ENCODE measurements at regions not wholly inside any gene's neighbourhood (a gene's known extent, or its start where the extent isn't known, plus 50 kb on each side); places are given as distances from the start of the nearest gene placed in this dataset.

DNA sequence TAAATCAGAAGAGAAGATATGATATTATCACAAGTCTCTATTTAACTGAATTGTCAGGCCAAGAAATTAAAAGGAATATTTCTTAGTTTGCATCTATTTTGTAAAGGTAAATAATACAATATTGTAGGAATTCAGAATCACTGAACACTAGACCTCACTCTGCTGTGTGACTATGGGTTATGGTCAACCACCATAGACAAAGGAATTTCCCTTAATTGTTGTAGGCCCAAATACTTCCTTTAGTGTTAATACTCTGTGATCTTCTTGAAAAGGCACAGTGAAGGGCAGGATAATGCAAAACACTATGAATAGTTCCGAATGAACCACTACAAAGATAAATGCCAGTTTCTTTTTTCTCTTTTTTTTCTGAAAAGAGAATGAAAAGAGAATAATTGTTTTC, 162.3 kb downstream of the TUSC7 start:
- TF ChIP-seq, protein P1, sequence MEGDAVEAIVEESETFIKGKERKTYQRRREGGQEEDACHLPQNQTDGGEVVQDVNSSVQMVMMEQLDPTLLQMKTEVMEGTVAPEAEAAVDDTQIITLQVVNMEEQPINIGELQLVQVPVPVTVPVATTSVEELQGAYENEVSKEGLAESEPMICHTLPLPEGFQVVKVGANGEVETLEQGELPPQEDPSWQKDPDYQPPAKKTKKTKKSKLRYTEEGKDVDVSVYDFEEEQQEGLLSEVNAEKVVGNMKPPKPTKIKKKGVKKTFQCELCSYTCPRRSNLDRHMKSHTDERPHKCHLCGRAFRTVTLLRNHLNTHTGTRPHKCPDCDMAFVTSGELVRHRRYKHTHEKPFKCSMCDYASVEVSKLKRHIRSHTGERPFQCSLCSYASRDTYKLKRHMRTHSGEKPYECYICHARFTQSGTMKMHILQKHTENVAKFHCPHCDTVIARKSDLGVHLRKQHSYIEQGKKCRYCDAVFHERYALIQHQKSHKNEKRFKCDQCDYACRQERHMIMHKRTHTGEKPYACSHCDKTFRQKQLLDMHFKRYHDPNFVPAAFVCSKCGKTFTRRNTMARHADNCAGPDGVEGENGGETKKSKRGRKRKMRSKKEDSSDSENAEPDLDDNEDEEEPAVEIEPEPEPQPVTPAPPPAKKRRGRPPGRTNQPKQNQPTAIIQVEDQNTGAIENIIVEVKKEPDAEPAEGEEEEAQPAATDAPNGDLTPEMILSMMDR (IDR thresholded peaks at IDR 0.05; ENCODE audit: control extremely low read depth, extremely low read depth), result no peak
- Histone ChIP-seq H3K4me1 (ENCODE audit: control insufficient read depth in 5 of 5, insufficient read depth in 5 of 5, low read length in 5 of 5) (peaks cover 0 to 3% (median 0%) of the 10 kb centered on the region in 5 donors), H3K9me3 (ENCODE audit: control insufficient read depth in 4 of 4, insufficient read depth in 3 of 4, low read length in 3 of 4) (no peaks in the 10 kb centered on the region), H3K27ac (ENCODE audit: low read depth in 1 of 2, low read length in 1 of 2) (no peak overlapping the region), H3K36me3 (ENCODE audit: control insufficient read depth in 4 of 4, insufficient read depth in 4 of 4, low read length in 4 of 4) (no peaks in the 10 kb centered on the region), H3K27me3 (ENCODE audit: control insufficient read depth in 3 of 3, insufficient read depth in 3 of 3, low read length in 2 of 3) (no peaks in the 10 kb centered on the region), H3K9ac (ENCODE audit: insufficient read depth in 1 of 2, low read length in 2 of 2) (no peak overlapping the region), H3K4me3 (no peak overlapping the region)
- ATAC-seq (ENCODE audit: insufficient read depth, low FRiP score) (no peak), DNase-seq (no peak)
- 71 to 74% methylated on average over 1 of the region's 1 CpG for WGBS, 2 donors

DNA sequence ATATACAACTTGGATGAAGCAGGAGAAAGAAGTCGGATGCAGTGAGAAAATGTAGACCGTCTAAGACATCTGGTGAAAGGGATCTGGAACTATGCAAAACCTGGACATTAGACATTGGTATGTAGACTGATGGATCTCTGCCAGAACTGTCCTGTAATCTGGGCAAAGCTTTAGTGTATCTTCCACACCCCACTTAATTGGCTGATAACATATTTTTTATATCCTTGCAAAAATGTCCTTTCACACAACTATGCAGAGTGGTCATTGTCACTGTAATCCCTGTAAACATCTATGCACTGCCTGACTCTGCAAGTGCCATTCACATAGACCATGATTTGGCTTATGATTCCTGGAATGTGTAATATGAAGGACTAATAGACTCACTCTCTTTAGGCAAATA, 163.1 kb downstream of the TUSC7 start:
- H3K4me3 ChIP-seq, result no peak overlapping the region
- no peak overlapping the region for H3K27ac ChIP-seq (ENCODE audit: low read depth in 1 of 2, low read length in 1 of 2)
- no peaks in the 10 kb centered on the region for H3K27me3 ChIP-seq (ENCODE audit: control insufficient read depth in 3 of 3, insufficient read depth in 3 of 3, low read length in 2 of 3)
- TF ChIP-seq, protein P1 (IDR thresholded peaks at IDR 0.05; ENCODE audit: control extremely low read depth, extremely low read depth), result no peak
- H3K4me1 ChIP-seq (ENCODE audit: control insufficient read depth in 5 of 5, insufficient read depth in 5 of 5, low read length in 5 of 5), result peaks cover 0 to 3% (median 0%) of the 10 kb centered on the region in 5 donors
- no peaks in the 10 kb centered on the region for H3K36me3 ChIP-seq (ENCODE audit: control insufficient read depth in 4 of 4, insufficient read depth in 4 of 4, low read length in 4 of 4)
- H3K9ac ChIP-seq (ENCODE audit: insufficient read depth in 1 of 2, low read length in 2 of 2), result no peak overlapping the region
- DNase-seq (peak in 2 of 3 donors; percentile 31 to 56), ATAC-seq (ENCODE audit: insufficient read depth, low FRiP score) (no peak)
- 70 to 89% methylated on average over 2 of the region's 2 CpGs for WGBS, 2 donors
- H3K9me3 ChIP-seq (ENCODE audit: control insufficient read depth in 4 of 4, insufficient read depth in 3 of 4, low read length in 3 of 4), result peaks cover 0 to under 1% (median 0%) of the 10 kb centered on the region in 4 donors

DNA sequence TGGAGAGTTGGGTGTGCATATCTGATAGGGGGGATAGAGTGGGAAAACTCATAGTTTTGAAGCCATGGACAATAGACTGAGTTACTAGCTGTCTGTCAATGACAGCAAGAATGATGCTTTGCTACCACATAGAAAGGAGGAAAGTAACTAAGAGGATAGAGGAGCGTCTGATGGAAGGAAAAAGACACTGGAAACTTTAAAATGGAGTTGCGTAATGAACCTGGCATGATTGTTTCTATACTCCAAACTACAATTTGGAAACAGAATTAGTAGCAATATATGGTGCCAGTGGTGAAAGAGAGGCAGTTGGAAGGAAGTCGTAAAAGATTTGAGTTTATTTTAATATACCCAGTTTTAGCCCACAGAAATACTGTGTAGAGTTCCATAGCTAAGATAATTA, 163.6 kb downstream of the TUSC7 start:
- no peak overlapping the region for H3K9ac ChIP-seq (ENCODE audit: insufficient read depth in 1 of 2, low read length in 2 of 2)
- peaks cover 0 to 3% (median 0%) of the 10 kb centered on the region in 5 donors for H3K4me1 ChIP-seq (ENCODE audit: control insufficient read depth in 5 of 5, insufficient read depth in 5 of 5, low read length in 5 of 5)
- peaks cover 0 to 2% (median 0%) of the 10 kb centered on the region in 4 donors for H3K9me3 ChIP-seq (ENCODE audit: control insufficient read depth in 4 of 4, insufficient read depth in 3 of 4, low read length in 3 of 4)
- no peak overlapping the region for H3K4me3 ChIP-seq
- WGBS, 2 donors, result 80 to 83% methylated on average over 3 of the region's 3 CpGs
- no peak for ATAC-seq (ENCODE audit: insufficient read depth, low FRiP score)
- no peak overlapping the region for H3K27ac ChIP-seq (ENCODE audit: low read depth in 1 of 2, low read length in 1 of 2)
- no peaks in the 10 kb centered on the region for H3K27me3 ChIP-seq (ENCODE audit: control insufficient read depth in 3 of 3, insufficient read depth in 3 of 3, low read length in 2 of 3)
- DNase-seq, result peak in 2 of 3 donors; percentile 24 to 34
- no peaks in the 10 kb centered on the region for H3K36me3 ChIP-seq (ENCODE audit: control insufficient read depth in 4 of 4, insufficient read depth in 4 of 4, low read length in 4 of 4)
- TF ChIP-seq, protein P1 (IDR thresholded peaks at IDR 0.05; ENCODE audit: control extremely low read depth, extremely low read depth), result no peak

DNA sequence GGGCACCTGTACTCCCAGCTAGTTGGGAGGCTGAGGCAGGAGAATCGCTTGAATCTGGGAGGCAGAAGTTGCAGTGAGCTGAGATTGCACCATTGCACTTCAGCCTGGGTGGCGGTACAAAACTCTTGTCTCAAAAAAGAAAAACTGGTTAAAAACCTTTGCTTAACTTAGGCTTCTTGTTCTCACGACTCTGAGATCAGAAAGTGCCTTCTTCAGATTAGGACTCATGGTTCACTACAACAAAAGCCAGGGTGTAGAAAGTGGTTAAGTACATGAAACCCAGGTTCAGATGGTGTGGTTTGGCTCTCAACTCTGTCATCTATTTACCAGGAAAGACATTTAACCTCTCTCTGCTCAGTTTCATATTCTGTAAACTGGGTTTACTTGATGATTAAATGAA, 168.4 kb downstream of the TUSC7 start:
- Histone ChIP-seq H3K27ac (ENCODE audit: low read depth in 1 of 2, low read length in 1 of 2) (no peak overlapping the region), H3K4me3 (no peak overlapping the region), H3K27me3 (ENCODE audit: control insufficient read depth in 3 of 3, insufficient read depth in 3 of 3, low read length in 2 of 3) (no peaks in the 10 kb centered on the region), H3K4me1 (ENCODE audit: control insufficient read depth in 5 of 5, insufficient read depth in 5 of 5, low read length in 5 of 5) (no peaks in the 10 kb centered on the region), H3K36me3 (ENCODE audit: control insufficient read depth in 4 of 4, insufficient read depth in 4 of 4, low read length in 4 of 4) (no peaks in the 10 kb centered on the region), H3K9me3 (ENCODE audit: control insufficient read depth in 4 of 4, insufficient read depth in 3 of 4, low read length in 3 of 4) (peaks cover 0 to 4% (median 0%) of the 10 kb centered on the region in 4 donors), H3K9ac (ENCODE audit: insufficient read depth in 1 of 2, low read length in 2 of 2) (no peak overlapping the region)
- DNase-seq (no peak), ATAC-seq (ENCODE audit: insufficient read depth, low FRiP score) (no peak)
- TF ChIP-seq, protein P1 (IDR thresholded peaks at IDR 0.05; ENCODE audit: control extremely low read depth, extremely low read depth), result no peak
- WGBS, 2 donors, result 89 to 97% methylated on average over 3 of the region's 3 CpGs
